GM21717 (cell line): ENCODE measurements at regions not wholly inside any gene's neighbourhood (a gene's known extent, or its start where the extent isn't known, plus 50 kb on each side); places are given as distances from the start of the nearest gene placed in this dataset.

ENCODE experiments used
- ATAC-seq: cut with Tn5 transposase; IDR thresholded peaks from one replicate; pipeline ENCODE4 v1.9.1; 2021; ENCODE audit warnings: mild to moderate bottlenecking, moderate library complexity; ENCODE audit not compliant: unreplicated experiment

- no peak for ATAC-seq
Measured at GRCh38 chr16:86052115-86052670, 153.2 kb downstream of the IRF8 start.

GRCh38 chr16:86052926-86053325 is 154.0 kb downstream of the IRF8 start:
- no peak for ATAC-seq

- no peak for ATAC-seq
Measured at GRCh38 chr16:86059253-86060171, 160.6 kb downstream of the IRF8 start.

- ATAC-seq = no peak
Measured at GRCh38 chr16:86060381-86061317, 161.7 kb downstream of the IRF8 start.

GRCh38 chr16:86061318-86061695 is 162.3 kb downstream of the IRF8 start:
- no peak for ATAC-seq

- ATAC-seq = no peak
Measured at GRCh38 chr16:86061721-86062120, 162.8 kb downstream of the IRF8 start.

- no peak for ATAC-seq
Measured at GRCh38 chr16:86062271-86062965, 163.5 kb downstream of the IRF8 start.

GRCh38 chr16:86063760-86064405 is 164.9 kb downstream of the IRF8 start:
- no peak for ATAC-seq

GRCh38 chr16:86064431-86065250 is 165.7 kb downstream of the IRF8 start:
- no peak for ATAC-seq

- ATAC-seq = no peak
Measured at GRCh38 chr16:86065711-86066110, 166.7 kb downstream of the IRF8 start.

- ATAC-seq = no peak
Measured at GRCh38 chr16:86066811-86067210, 167.8 kb downstream of the IRF8 start.

GRCh38 chr16:86067516-86067915 is 168.6 kb downstream of the IRF8 start:
- ATAC-seq = no peak

GRCh38 chr16:86067936-86068335 is 169.0 kb downstream of the IRF8 start:
- no peak for ATAC-seq

- ATAC-seq = no peak
Measured at GRCh38 chr16:86068722-86069121, 169.8 kb downstream of the IRF8 start.

GRCh38 chr16:86069736-86070298 is 170.9 kb downstream of the IRF8 start:
- ATAC-seq = no peak

- no peak for ATAC-seq
Measured at GRCh38 chr16:86070484-86070883, 171.5 kb downstream of the IRF8 start.

- ATAC-seq = no peak
Measured at GRCh38 chr16:86070971-86071370, 172.0 kb downstream of the IRF8 start.

- ATAC-seq = no peak
Measured at GRCh38 chr16:86071611-86072240, 172.8 kb downstream of the IRF8 start.
